GM12891 (cell line): ENCODE measurements at regions not wholly inside any gene's neighbourhood (a gene's known extent, or its start where the extent isn't known, plus 50 kb on each side); places are given as distances from the start of the nearest gene placed in this dataset.
"Not testable (repeated sequence)": the region's sequence is repeated elsewhere in the genome, so short reads cannot be mapped to it uniquely, and the experiment has no call there.

Source experiments
- DNase-seq: peaks from one replicate; pipeline ENCODE4 v3.0.0; 2011; ENCODE audit warnings: low spot score; ENCODE audit not compliant: insufficient read length
- FAIRE-seq: peaks from 2 replicates; lab custom pipeline; 2011; peaks lifted over from hg19 to GRCh38; lab: Jason Lieb, UNC
- PAX5 ChIP-seq: IDR thresholded peaks from 2 replicates; pipeline ENCODE4 v1.6.1; 2011; ENCODE audit warnings: low read length, moderate library complexity, mild to moderate bottlenecking; ENCODE audit not compliant: insufficient read depth, severe bottlenecking
- POLR2A ChIP-seq: IDR thresholded peaks from 2 replicates; pipeline ENCODE4 v1.6.1; 2011; ENCODE audit warnings: low read depth, low read length, control low read depth
- POLR2AphosphoS5 ChIP-seq: IDR thresholded peaks from 2 replicates; pipeline ENCODE4 v1.6.1; 2011; ENCODE audit warnings: low read depth, low read length, control low read depth
- POU2F2 ChIP-seq: IDR thresholded peaks from 2 replicates; pipeline ENCODE4 v1.6.1; 2011; ENCODE audit warnings: low read depth, mild to moderate bottlenecking, control low read depth, low read length, moderate library complexity
- SPI1 ChIP-seq: IDR thresholded peaks from 2 replicates; pipeline ENCODE4 v1.6.1; 2011; ENCODE audit warnings: low read depth, low read length, control low read depth
- TAF1 ChIP-seq: IDR thresholded peaks from 2 replicates; pipeline ENCODE4 v1.6.1; 2011; ENCODE audit warnings: low read depth, low read length, control low read depth

- TF ChIP-seq POLR2A (no peak), SPI1 (no peak), POLR2AphosphoS5 (no peak), PAX5 (no peak), POU2F2 (no peak), TAF1 (no peak)
- no peak for DNase-seq
- peak; percentile 28 for FAIRE-seq
Observed at GRCh38 chr13:97539651-97540610, 106.0 kb downstream of the RAP2A start.

GRCh38 chr13:97540696-97541095, 106.7 kb downstream of the RAP2A start:
- DNase-seq, result no peak
- TF ChIP-seq PAX5 (no peak), TAF1 (no peak), POLR2AphosphoS5 (no peak), POLR2A (no peak), SPI1 (no peak), POU2F2 (no peak)
- no peak for FAIRE-seq

- TF ChIP-seq POLR2AphosphoS5 (no peak), POU2F2 (no peak), TAF1 (no peak), PAX5 (no peak), SPI1 (no peak), POLR2A (no peak)
- no peak for FAIRE-seq
- DNase-seq, result no peak
Observed at GRCh38 chr13:97542102-97542685, 108.2 kb downstream of the RAP2A start.

- no peak for FAIRE-seq
- TF ChIP-seq PAX5 (no peak), POLR2AphosphoS5 (no peak), POLR2A (no peak), SPI1 (no peak), POU2F2 (no peak), TAF1 (no peak)
- DNase-seq, result no peak
Observed at GRCh38 chr13:97544031-97544765, 110.2 kb downstream of the RAP2A start.

GRCh38 chr13:97544971-97545499, 111.1 kb downstream of the RAP2A start:
- FAIRE-seq, result not testable (repeated sequence)

GRCh38 chr13:97548138-97548537, 114.2 kb downstream of the RAP2A start:
- DNase-seq, result no peak
- TF ChIP-seq POU2F2 (no peak), POLR2AphosphoS5 (no peak), PAX5 (no peak), SPI1 (no peak), POLR2A (no peak), TAF1 (no peak)
- peak; percentile 68 for FAIRE-seq

More at GRCh38 chr13:97544971-97545499, 111.1 kb downstream of the RAP2A start:
- DNase-seq, result not testable (repeated sequence)

- no peak for FAIRE-seq
- no peak for TF ChIP-seq PAX5
- TF ChIP-seq POLR2AphosphoS5, result no peak
- TF ChIP-seq SPI1, result no peak
- no peak for TF ChIP-seq POLR2A
- no peak for TF ChIP-seq POU2F2
- no peak for TF ChIP-seq TAF1
- DNase-seq, result no peak
Observed at GRCh38 chr13:97548711-97549110, 114.7 kb downstream of the RAP2A start.

- TF ChIP-seq PAX5, result no peak
- TF ChIP-seq SPI1, result no peak
- TF ChIP-seq POLR2AphosphoS5, result no peak
- no peak for TF ChIP-seq TAF1
- no peak for TF ChIP-seq POLR2A
- no peak for TF ChIP-seq POU2F2
- DNase-seq, result no peak
- FAIRE-seq, result no peak
Observed at GRCh38 chr13:97549201-97549600, 115.2 kb downstream of the RAP2A start.

GRCh38 chr13:97554496-97554895, 120.5 kb downstream of the RAP2A start:
- DNase-seq, result no peak
- FAIRE-seq, result no peak
- no peak for TF ChIP-seq PAX5
- TF ChIP-seq SPI1, result no peak
- no peak for TF ChIP-seq POU2F2
- TF ChIP-seq TAF1, result no peak
- no peak for TF ChIP-seq POLR2A
- no peak for TF ChIP-seq POLR2AphosphoS5
